Loucy (cell line): ENCODE measurements at regions not wholly inside any gene's neighbourhood (a gene's known extent, or its start where the extent isn't known, plus 50 kb on each side); places are given as distances from the start of the nearest gene placed in this dataset.
"Not testable (repeated sequence)": the region's sequence is repeated elsewhere in the genome, so short reads cannot be mapped to it uniquely, and the experiment has no call there.

Source experiments
- H2AFZ ChIP-seq: fragments of 200-600 bp; sonication (generic); 2 replicates; pipeline ENCODE4 v1.6.0; 2016; ENCODE audit warnings: antibody characterized with exemption, mild to moderate bottlenecking, low read length, moderate library complexity
- H3F3A ChIP-seq: fragments of 200-600 bp; 2 replicates; pipeline ENCODE4 v1.6.0; 2016; ENCODE audit warnings: antibody characterized with exemption, low read depth, mild to moderate bottlenecking
- H3K27me3 ChIP-seq: fragments of 200-600 bp; sonication (generic); 2 replicates; pipeline ENCODE4 v1.6.1; 2014; ENCODE audit warnings: low read length, mild to moderate bottlenecking; ENCODE audit not compliant: insufficient read depth, poor library complexity, severe bottlenecking
- H3K36me3 ChIP-seq: fragments of 200-600 bp; sonication (generic); 2 replicates; pipeline ENCODE4 v1.6.1; 2016; ENCODE audit warnings: low read length; ENCODE audit not compliant: insufficient read depth
- H3K4me1 ChIP-seq: fragments of 200-600 bp; sonication (generic); 2 replicates; pipeline ENCODE4 v1.5.1; 2014; ENCODE audit warnings: low read length, mild to moderate bottlenecking; ENCODE audit not compliant: insufficient read depth, poor library complexity, severe bottlenecking
- H3K4me2 ChIP-seq: fragments of 200-600 bp; sonication (generic); 2 replicates; pipeline ENCODE4 v1.6.0; 2014; ENCODE audit warnings: antibody characterized with exemption, low read length, low read depth, mild to moderate bottlenecking; ENCODE audit not compliant: poor library complexity, severe bottlenecking
- H3K4me3 ChIP-seq: fragments of 200-600 bp; sonication (generic); 2 replicates; pipeline ENCODE4 v1.5.1; 2014; ENCODE audit warnings: low read length, mild to moderate bottlenecking, mixed read lengths; ENCODE audit not compliant: poor library complexity, severe bottlenecking
- H3K79me2 ChIP-seq: fragments of 200-600 bp; sonication (generic); 2 replicates; pipeline ENCODE4 v1.6.1; 2014; ENCODE audit warnings: low read length; ENCODE audit not compliant: insufficient read depth
- H3K9ac ChIP-seq: fragments of 200-600 bp; sonication (generic); 2 replicates; pipeline ENCODE4 v1.6.0; 2014; ENCODE audit warnings: mild to moderate bottlenecking, low read depth, low read length, moderate library complexity; ENCODE audit not compliant: poor library complexity, severe bottlenecking
- H3K9me2 ChIP-seq: fragments of 200-600 bp; sonication (generic); replicated peaks from 2 replicates; pipeline ENCODE4 v1.6.1; 2016; ENCODE audit warnings: low read depth, low read length, mixed read lengths
- H3K9me3 ChIP-seq: fragments of 200-600 bp; sonication (generic); 2 replicates; pipeline ENCODE4 v1.6.1; 2014; ENCODE audit warnings: mild to moderate bottlenecking, antibody characterized with exemption, low read length, low read depth; ENCODE audit not compliant: insufficient read depth
- H4K20me1 ChIP-seq: fragments of 200-600 bp; sonication (generic); 2 replicates; pipeline ENCODE4 v1.6.0; 2014; ENCODE audit warnings: antibody characterized with exemption, low read length, mild to moderate bottlenecking; ENCODE audit not compliant: insufficient read depth, poor library complexity, severe bottlenecking
- CTCF ChIP-seq: fragments of 200-600 bp; sonication (generic); conservative IDR thresholded peaks from 2 replicates; pipeline ENCODE4 v1.5.1; 2014; ENCODE audit warnings: mild to moderate bottlenecking, antibody characterized with exemption, low read length
- EZH2phosphoT487 ChIP-seq: fragments of 200-600 bp; IDR thresholded peaks from 2 replicates; pipeline ENCODE4 v1.6.1; 2018; ENCODE audit warnings: antibody characterized with exemption, mild to moderate bottlenecking, moderate library complexity, borderline replicate concordance

GRCh38 chr16:26395700-26396099, 671.0 kb upstream of the C16orf82 start:
- H3K4me1 ChIP-seq: no peaks in the 10 kb centered on the region
- no peaks in the 10 kb centered on the region for H3K36me3 ChIP-seq
- TF ChIP-seq EZH2phosphoT487 (no peak), CTCF (no peak)
- H3K79me2 ChIP-seq: no peaks in the 10 kb centered on the region
- H2AFZ ChIP-seq: no peak overlapping the region
- no peak overlapping the region for H3K4me2 ChIP-seq
- H3K9ac ChIP-seq: no peak overlapping the region
- H4K20me1 ChIP-seq: no peaks in the 10 kb centered on the region
- no peak overlapping the region for H3K4me3 ChIP-seq
- H3K9me2 ChIP-seq: no peaks in the 10 kb centered on the region
- H3F3A ChIP-seq: no peaks in the 10 kb centered on the region
- no peaks in the 10 kb centered on the region for H3K9me3 ChIP-seq
- H3K27me3 ChIP-seq: no peaks in the 10 kb centered on the region

- H3F3A ChIP-seq: no peaks in the 10 kb centered on the region
- no peaks in the 10 kb centered on the region for H3K36me3 ChIP-seq
- H3K79me2 ChIP-seq: no peaks in the 10 kb centered on the region
- H3K9me3 ChIP-seq: no peaks in the 10 kb centered on the region
- H2AFZ ChIP-seq: no peak overlapping the region
- H4K20me1 ChIP-seq: no peaks in the 10 kb centered on the region
- no peaks in the 10 kb centered on the region for H3K9me2 ChIP-seq
- no peak overlapping the region for H3K4me2 ChIP-seq
- H3K4me3 ChIP-seq: no peak overlapping the region
- TF ChIP-seq EZH2phosphoT487: no peak
- TF ChIP-seq CTCF: no peak
- H3K4me1 ChIP-seq: no peaks in the 10 kb centered on the region
- no peaks in the 10 kb centered on the region for H3K27me3 ChIP-seq
- no peak overlapping the region for H3K9ac ChIP-seq
Measured at GRCh38 chr16:26396511-26397235, 670.1 kb upstream of the C16orf82 start.

- TF ChIP-seq EZH2phosphoT487 (no peak), CTCF (no peak)
Measured at GRCh38 chr16:26413780-26414179, 652.9 kb upstream of the C16orf82 start.

GRCh38 chr16:26419458-26419857, 647.3 kb upstream of the C16orf82 start:
- not testable (repeated sequence) for H3K9me2 ChIP-seq, H3K4me3 ChIP-seq, H3K9me3 ChIP-seq, H3K36me3 ChIP-seq, H3K4me1 ChIP-seq, H3K4me2 ChIP-seq, H4K20me1 ChIP-seq, H3K27me3 ChIP-seq, H3F3A ChIP-seq, H3K79me2 ChIP-seq, H3K9ac ChIP-seq, H2AFZ ChIP-seq

More at GRCh38 chr16:26413780-26414179, 652.9 kb upstream of the C16orf82 start:
- Histone ChIP-seq H3K9me2 (no peaks in the 10 kb centered on the region), H4K20me1 (no peaks in the 10 kb centered on the region), H3K4me2 (no peak overlapping the region), H3K27me3 (no peaks in the 10 kb centered on the region), H3K9me3 (no peaks in the 10 kb centered on the region), H3K36me3 (no peaks in the 10 kb centered on the region), H3F3A (no peaks in the 10 kb centered on the region), H3K9ac (no peak overlapping the region), H3K4me3 (no peak overlapping the region), H3K4me1 (no peaks in the 10 kb centered on the region), H3K79me2 (no peaks in the 10 kb centered on the region), H2AFZ (no peak overlapping the region)
